H1 (cell line): ENCODE measurements at regions not wholly inside any gene's neighbourhood (a gene's known extent, or its start where the extent isn't known, plus 50 kb on each side); places are given as distances from the start of the nearest gene placed in this dataset.

Experiments used
- CHD2 ChIP-seq: IDR thresholded peaks from 2 replicates; pipeline ENCODE4 v1.6.1; 2012; ENCODE audit warnings: low read length, improper control_type of control experiment
- CHD7 ChIP-seq: fragments of 300-600 bp; sonication (generic); IDR thresholded peaks from 2 replicates; pipeline ENCODE4 v1.7.1; 2012; ENCODE audit warnings: low read length, moderate library complexity, mild to moderate bottlenecking, inconsistent platforms; ENCODE audit not compliant: insufficient replicate concordance
- FOSL1 ChIP-seq: IDR thresholded peaks from 2 replicates; pipeline ENCODE4 v1.6.1; 2011; ENCODE audit warnings: mild to moderate bottlenecking, low read depth, low read length, moderate library complexity; ENCODE audit not compliant: insufficient read depth
- KDM1A ChIP-seq: fragments of 200-600, 300-600 bp; sonication (generic); IDR thresholded peaks from 2 replicates; pipeline ENCODE4 v1.7.1; 2016; ENCODE audit warnings: mild to moderate bottlenecking, low read length, borderline replicate concordance
- RBBP5 ChIP-seq: IDR thresholded peaks from 2 replicates; pipeline ENCODE4 v1.7.1; 2012; ENCODE audit warnings: low read depth, mild to moderate bottlenecking, inconsistent platforms, low read length, moderate library complexity, borderline replicate concordance
- SIN3A ChIP-seq, 2 experiments: IDR thresholded peaks in 1 of 2; conservative IDR thresholded peaks in 1 of 2; 2 replicates each; pipeline ENCODE4 v1.6.1; 2011 to 2012; ENCODE audit warnings: low read length in 2 of 2, improper control_type of control experiment in 1 of 2, low read depth in 1 of 2, mild to moderate bottlenecking in 1 of 2
- SP1 ChIP-seq: IDR thresholded peaks from 2 replicates; pipeline ENCODE4 v1.6.1; 2011; ENCODE audit warnings: low read depth, low read length
- YY1 ChIP-seq: IDR thresholded peaks from 2 replicates; pipeline ENCODE4 v1.6.1; 2011; ENCODE audit warnings: low read depth, mild to moderate bottlenecking, low read length

- TF ChIP-seq CHD7 = no peak
- no peak for TF ChIP-seq FOSL1
- no peak for TF ChIP-seq RBBP5
- no peak for TF ChIP-seq SP1
- no peak for TF ChIP-seq CHD2
- no peak for TF ChIP-seq YY1
- TF ChIP-seq KDM1A = no peak
- TF ChIP-seq SIN3A (conservative IDR thresholded peaks at IDR 0.05 in 1 of 2, IDR thresholded peaks at IDR 0.05 in 1 of 2; ENCODE audit: low read depth in 1 of 2, low read length in 2 of 2) = no peak
These were observed 155.6 kb upstream of the ZNF648 start (continued) for GRCh38 chr1:182217071-182217470.
